HG03354 (cell line): ENCODE measurements at regions not wholly inside any gene's neighbourhood (a gene's known extent, or its start where the extent isn't known, plus 50 kb on each side); places are given as distances from the start of the nearest gene placed in this dataset.
"Not testable (repeated sequence)": the region's sequence is repeated elsewhere in the genome, so short reads cannot be mapped to it uniquely, and the experiment has no call there.

Experiments
- ATAC-seq: cut with Tn5 transposase; IDR thresholded peaks from one replicate; pipeline ENCODE4 v1.9.1; 2021; ENCODE audit warnings: mild to moderate bottlenecking; ENCODE audit not compliant: unreplicated experiment, poor library complexity, severe bottlenecking

GRCh38 chr9:33687779-33688178 is 107.6 kb upstream of the PRSS3 start:
- no peak for ATAC-seq

- no peak for ATAC-seq
These were observed 105.0 kb upstream of the PRSS3 start for GRCh38 chr9:33690143-33690933.

- ATAC-seq: no peak
These were observed 100.1 kb upstream of the PRSS3 start for GRCh38 chr9:33695299-33695698.

- no peak for ATAC-seq
These were observed 99.5 kb upstream of the PRSS3 start for GRCh38 chr9:33695856-33696255.

GRCh38 chr9:33697171-33697570 is 98.2 kb upstream of the PRSS3 start:
- no peak for ATAC-seq

- ATAC-seq: no peak
These were observed 97.1 kb upstream of the PRSS3 start for GRCh38 chr9:33698267-33698666.

GRCh38 chr9:33700940-33701339 is 94.4 kb upstream of the PRSS3 start:
- not testable (repeated sequence) for ATAC-seq

GRCh38 chr9:33703430-33704102 is 91.8 kb upstream of the PRSS3 start:
- ATAC-seq: no peak

GRCh38 chr9:33705440-33705839 is 89.9 kb upstream of the PRSS3 start:
- ATAC-seq: not testable (repeated sequence)

GRCh38 chr9:33708441-33708840 is 86.9 kb upstream of the PRSS3 start:
- no peak for ATAC-seq

- ATAC-seq: no peak
These were observed 86.1 kb upstream of the PRSS3 start for GRCh38 chr9:33709269-33709668.

- not testable (repeated sequence) for ATAC-seq
These were observed 83.9 kb upstream of the PRSS3 start for GRCh38 chr9:33711418-33711817.

- no peak for ATAC-seq
These were observed 80.4 kb upstream of the PRSS3 start for GRCh38 chr9:33714989-33715388.

- no peak for ATAC-seq
These were observed 76.4 kb upstream of the PRSS3 start for GRCh38 chr9:33718987-33719386.

GRCh38 chr9:33719581-33720374 is 75.6 kb upstream of the PRSS3 start:
- no peak for ATAC-seq

GRCh38 chr9:33721674-33722358 is 73.5 kb upstream of the PRSS3 start:
- peak; percentile 72 for ATAC-seq

GRCh38 chr9:33722359-33722675 is 73.0 kb upstream of the PRSS3 start:
- no peak for ATAC-seq

- no peak for ATAC-seq
These were observed 66.7 kb upstream of the PRSS3 start for GRCh38 chr9:33728613-33729012.

GRCh38 chr9:33731142-33731541 is 64.2 kb upstream of the PRSS3 start:
- ATAC-seq: no peak

- no peak for ATAC-seq
These were observed 63.7 kb upstream of the PRSS3 start for GRCh38 chr9:33731625-33732024.
